ENCODE measurements at regions not wholly inside any gene's neighbourhood (a gene's known extent, or its start where the extent isn't known, plus 50 kb on each side); places are given as distances from the start of the nearest gene placed in this dataset.

- intact Hi-C loops (cut with DNase I; ENCODE audit: low total_unique reads) = no loop called here
- DNase-seq = no peak
- H3K9me3 ChIP-seq = no peaks in the 10 kb centered on the region
- TF ChIP-seq CTCF (IDR thresholded peaks at IDR 0.05 in 4 of 5, conservative IDR thresholded peaks at IDR 0.05 in 1 of 5) (no peak), POLR2A (IDR thresholded peaks at IDR 0.05) (no peak)
- ATAC-seq = no peak
- H3K4me3 ChIP-seq = no peak overlapping the region
- no peaks in the 10 kb centered on the region for H3K4me1 ChIP-seq
- H3K27ac ChIP-seq = no peak overlapping the region
- no peaks in the 10 kb centered on the region for H3K36me3 ChIP-seq
- in situ Hi-C loops (cut with MboI; ENCODE audit: low sequenced_read_pairs in 4 of 4) = no loop called here
- no peaks in the 10 kb centered on the region for H3K27me3 ChIP-seq
These were observed 406.0 kb downstream of the TMEM135 start for GRCh38 chr11:87443707-87444106.

- no peak for TF ChIP-seq CTCF (IDR thresholded peaks at IDR 0.05 in 4 of 5, conservative IDR thresholded peaks at IDR 0.05 in 1 of 5)
- no peak for TF ChIP-seq POLR2A (IDR thresholded peaks at IDR 0.05)
- in situ Hi-C loops (cut with MboI; ENCODE audit: low sequenced_read_pairs in 4 of 4) = no loop called here
- no peaks in the 10 kb centered on the region for H3K27me3 ChIP-seq
These were observed 402.5 kb downstream of the TMEM135 start for GRCh38 chr11:87440076-87440770.

DNA sequence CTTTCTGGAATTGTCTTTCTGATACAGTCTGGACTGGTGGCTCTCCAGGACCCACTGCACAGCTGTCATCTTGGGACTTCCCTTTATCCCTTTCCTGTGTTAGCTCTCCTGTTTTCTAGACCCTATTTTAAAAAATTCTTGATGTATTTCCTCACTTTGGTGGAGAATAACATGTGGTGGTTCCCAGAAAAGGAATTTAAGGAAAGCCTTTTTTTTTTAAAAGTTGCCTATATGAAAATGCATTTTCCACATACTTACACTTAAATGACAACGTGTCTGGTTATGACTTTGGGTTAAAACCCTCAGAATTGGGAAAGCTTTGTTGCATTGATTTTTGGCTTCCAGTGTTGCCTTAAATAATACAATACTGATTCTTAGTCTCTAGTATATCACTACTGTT, 400.7 kb downstream of the TMEM135 start:
- TF ChIP-seq POLR2A (IDR thresholded peaks at IDR 0.05) = no peak
- no peak for TF ChIP-seq CTCF (IDR thresholded peaks at IDR 0.05 in 4 of 5, conservative IDR thresholded peaks at IDR 0.05 in 1 of 5)
- Histone ChIP-seq H3K27me3 (no peaks in the 10 kb centered on the region), H3K9me3 (no peaks in the 10 kb centered on the region), H3K4me3 (no peak overlapping the region), H3K4me1 (no peaks in the 10 kb centered on the region), H3K27ac (no peak overlapping the region), H3K36me3 (no peaks in the 10 kb centered on the region)
- no peak for ATAC-seq
- intact Hi-C loops (cut with DNase I; ENCODE audit: low total_unique reads) (no loop called here), in situ Hi-C loops (cut with MboI; ENCODE audit: low sequenced_read_pairs in 4 of 4) (no loop called here)
- DNase-seq = no peak

More at GRCh38 chr11:87440076-87440770, 402.5 kb downstream of the TMEM135 start:
- Histone ChIP-seq H3K27ac (no peak overlapping the region), H3K4me1 (no peaks in the 10 kb centered on the region), H3K4me3 (no peak overlapping the region), H3K9me3 (no peaks in the 10 kb centered on the region), H3K36me3 (no peaks in the 10 kb centered on the region)
- DNase-seq (no peak), ATAC-seq (no peak)
- intact Hi-C loops (cut with DNase I; ENCODE audit: low total_unique reads) = no loop called here

DNA sequence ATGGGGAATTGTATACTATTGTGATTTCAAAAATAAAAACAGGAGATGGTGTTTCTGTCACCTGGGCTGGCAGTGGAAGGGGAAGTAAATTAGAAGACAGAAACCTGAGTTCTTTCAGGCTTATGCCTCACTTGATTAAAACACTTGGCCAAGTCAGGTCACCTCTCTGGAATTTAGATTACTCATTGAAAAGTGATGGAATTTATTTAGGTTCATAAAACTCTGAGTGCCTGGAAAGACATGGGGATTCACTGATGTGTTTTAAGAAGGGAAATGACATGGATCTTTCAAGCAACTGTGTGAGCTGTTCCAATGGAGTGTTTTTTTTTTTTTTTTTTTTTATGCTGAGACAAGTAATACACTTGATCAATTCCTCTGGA, 400.1 kb downstream of the TMEM135 start:
- intact Hi-C loops (cut with DNase I; ENCODE audit: low total_unique reads) = no loop called here
- TF ChIP-seq POLR2A (IDR thresholded peaks at IDR 0.05) (no peak), CTCF (IDR thresholded peaks at IDR 0.05 in 4 of 5, conservative IDR thresholded peaks at IDR 0.05 in 1 of 5) (no peak)
- no peaks in the 10 kb centered on the region for H3K27me3 ChIP-seq

More for the DNA sequence above, 400.1 kb downstream of the TMEM135 start:
- Histone ChIP-seq H3K4me3 (no peak overlapping the region), H3K4me1 (no peaks in the 10 kb centered on the region), H3K36me3 (no peaks in the 10 kb centered on the region), H3K9me3 (no peaks in the 10 kb centered on the region), H3K27ac (no peak overlapping the region)
- in situ Hi-C loops (cut with MboI; ENCODE audit: low sequenced_read_pairs in 4 of 4) = no loop called here
- ATAC-seq = no peak
- DNase-seq = no peak
